PC-3 (cell line): ENCODE measurements at regions not wholly inside any gene's neighbourhood (a gene's known extent, or its start where the extent isn't known, plus 50 kb on each side); places are given as distances from the start of the nearest gene placed in this dataset.

ENCODE experiments used
- CTCF ChIP-seq: fragments of 300-600 bp; sonication (generic); conservative IDR thresholded peaks from 2 replicates; pipeline ENCODE4 v1.5.1; 2017; ENCODE audit warnings: antibody characterized with exemption, low read depth, mild to moderate bottlenecking, low read length
- EZH2 ChIP-seq: fragments of 300-600 bp; sonication (generic); IDR thresholded peaks from one replicate; pipeline ENCODE4 v1.6.1; 2017; ENCODE audit warnings: antibody characterized with exemption, mild to moderate bottlenecking, low read length; ENCODE audit not compliant: unreplicated experiment
- EZH2phosphoT487 ChIP-seq: fragments of 300-600 bp; sonication (generic); IDR thresholded peaks from 2 replicates; pipeline ENCODE4 v1.6.1; 2018; ENCODE audit warnings: mild to moderate bottlenecking, antibody characterized with exemption, low read length, borderline replicate concordance

GRCh38 chr15:61315471-61315870 lies 86.4 kb upstream of the RORA start:
- TF ChIP-seq CTCF (no peak), EZH2phosphoT487 (no peak), EZH2 (no peak)
